ENCODE measurements at regions not wholly inside any gene's neighbourhood (a gene's known extent, or its start where the extent isn't known, plus 50 kb on each side); places are given as distances from the start of the nearest gene placed in this dataset.
A peak's percentile ranks its signal among the peaks of the same experiment; 100 is the strongest.

DNA sequence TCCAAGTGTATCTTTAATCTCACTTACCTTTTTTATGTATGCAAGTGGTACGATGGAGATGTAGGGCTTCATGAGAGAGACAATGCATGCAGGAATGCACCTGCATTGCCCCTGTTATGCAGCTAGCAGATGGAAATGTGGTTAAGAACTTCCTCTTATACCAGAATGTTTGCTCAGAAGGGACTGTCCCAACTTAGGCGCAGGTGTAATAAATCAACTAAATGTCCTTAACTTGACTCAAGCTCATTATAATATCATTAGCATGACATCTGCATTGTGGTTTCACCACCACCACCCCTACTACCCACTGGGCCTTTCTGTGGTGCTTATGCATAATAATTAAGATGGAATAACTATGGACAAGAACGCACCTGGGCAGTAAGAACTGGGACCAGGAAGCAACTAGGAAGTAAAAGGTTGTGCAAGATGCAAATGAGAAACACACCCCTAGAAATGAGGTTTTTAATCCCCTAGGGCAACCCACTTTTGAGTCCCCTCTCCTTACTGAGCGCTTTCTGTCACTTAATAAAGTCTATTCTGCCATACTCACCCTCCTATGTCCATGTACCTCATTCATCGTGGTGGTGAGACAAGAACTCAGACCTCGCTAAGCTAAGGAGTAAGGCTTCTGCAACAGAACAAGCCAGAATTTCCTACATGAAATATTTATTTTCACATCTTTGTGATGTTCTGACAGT lies 1103.3 kb upstream of the B3GALT2 start:
- Mint-ChIP-seq H3K27ac (peak overlapping the region; percentile 30 to 86 (median 76)), H3K9me3 (peaks cover 0 to 2% (median 0%) of the 10 kb centered on the region in 7 donors), H3K27me3 (no peaks in the 10 kb centered on the region), H3K4me1 (peaks cover 15 to 43% (median 26%) of the 10 kb centered on the region in 4 donors), H3K36me3 (no peaks in the 10 kb centered on the region), H3K4me3 (peak overlapping the region; percentile 30 to 84 (median 64))
- H3K9me3 ChIP-seq (ENCODE audit: control insufficient read depth in 2 of 2, low read length in 2 of 2), result no peaks in the 10 kb centered on the region
- H3K27me3 ChIP-seq (ENCODE audit: control insufficient read depth, insufficient read depth, low read length), result no peaks in the 10 kb centered on the region
- DNase-seq (peak; percentile 47 to 86 (median 78)), ATAC-seq (ENCODE audit: low read depth in 2 of 2) (peak; percentile 90 to 93)
- peak overlapping the region; percentile 72 for H3K27ac ChIP-seq (ENCODE audit: insufficient read depth, low read length, poor library complexity, severe bottlenecking)
- H3K4me1 ChIP-seq (ENCODE audit: control insufficient read depth, insufficient read depth, low read length, poor library complexity, severe bottlenecking), result peaks cover 17% of the 10 kb centered on the region
- H3K36me3 ChIP-seq (ENCODE audit: control insufficient read depth, insufficient read depth, low read length), result no peaks in the 10 kb centered on the region
- peak overlapping the region; percentile 75 for H3K4me3 ChIP-seq (ENCODE audit: low read depth, low read length)

DNA sequence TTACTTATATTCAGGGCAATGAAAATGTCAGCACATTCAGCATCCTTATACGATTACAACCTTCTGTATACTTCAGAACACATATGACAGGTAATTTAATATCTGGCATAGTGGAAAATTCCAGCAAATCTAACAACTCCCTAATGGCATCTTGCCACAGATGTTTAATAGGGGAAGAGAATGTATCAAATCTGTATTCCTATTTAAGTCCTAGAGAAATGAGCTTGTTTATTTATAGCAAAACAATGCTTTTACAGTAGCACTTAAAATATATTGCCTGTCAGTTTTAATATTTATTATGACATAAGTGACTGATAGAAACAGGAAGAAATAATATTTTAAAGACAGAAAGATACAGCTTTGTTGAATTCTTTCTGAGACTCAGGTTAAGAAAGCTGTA lies 1101.8 kb upstream of the B3GALT2 start:
- no peaks in the 10 kb centered on the region for H3K9me3 ChIP-seq (ENCODE audit: control insufficient read depth in 2 of 2, low read length in 2 of 2)
- Mint-ChIP-seq H3K36me3 (peaks cover under 1% of the 10 kb centered on the region), H3K9me3 (no peaks in the 10 kb centered on the region), H3K4me3 (peak overlapping the region; percentile 10 to 84 (median 41)), H3K27me3 (no peaks in the 10 kb centered on the region), H3K4me1 (peaks cover 15 to 40% (median 23%) of the 10 kb centered on the region in 4 donors), H3K27ac (peak overlapping the region in 1 of 3 donors; percentile 76)
- no peak for ATAC-seq (ENCODE audit: low read depth in 2 of 2)
- H3K4me3 ChIP-seq (ENCODE audit: low read depth, low read length), result peak overlapping the region; percentile 75
- H3K27me3 ChIP-seq (ENCODE audit: control insufficient read depth, insufficient read depth, low read length), result no peaks in the 10 kb centered on the region
- DNase-seq, result no peak
- peak overlapping the region; percentile 72 for H3K27ac ChIP-seq (ENCODE audit: insufficient read depth, low read length, poor library complexity, severe bottlenecking)
- H3K36me3 ChIP-seq (ENCODE audit: control insufficient read depth, insufficient read depth, low read length), result no peaks in the 10 kb centered on the region
- H3K4me1 ChIP-seq (ENCODE audit: control insufficient read depth, insufficient read depth, low read length, poor library complexity, severe bottlenecking), result peaks cover 17% of the 10 kb centered on the region

- Histone ChIP-seq H3K36me3 (ENCODE audit: control insufficient read depth, insufficient read depth, low read length) (no peaks in the 10 kb centered on the region), H3K9me3 (ENCODE audit: control insufficient read depth in 2 of 2, low read length in 2 of 2) (no peaks in the 10 kb centered on the region), H3K27me3 (ENCODE audit: control insufficient read depth, insufficient read depth, low read length) (no peaks in the 10 kb centered on the region), H3K4me1 (ENCODE audit: control insufficient read depth, insufficient read depth, low read length, poor library complexity, severe bottlenecking) (peaks cover 5% of the 10 kb centered on the region), H3K4me3 (ENCODE audit: low read depth, low read length) (no peak overlapping the region), H3K27ac (ENCODE audit: insufficient read depth, low read length, poor library complexity, severe bottlenecking) (no peak overlapping the region)
- peak overlapping the region; percentile 2 to 96 (median 3) for H3K27ac Mint-ChIP-seq
- peak overlapping the region in 3 of 4 donors; percentile 1 to 17 (median 9) for H3K4me3 Mint-ChIP-seq
- H3K27me3 Mint-ChIP-seq, result no peaks in the 10 kb centered on the region
- peaks cover 0 to 3% (median 0%) of the 10 kb centered on the region in 7 donors for H3K9me3 Mint-ChIP-seq
- ATAC-seq (ENCODE audit: low read depth in 2 of 2) (no peak), DNase-seq (no peak)
- peaks cover 3% of the 10 kb centered on the region for H3K36me3 Mint-ChIP-seq
- H3K4me1 Mint-ChIP-seq, result peaks cover 4 to 45% (median 36%) of the 10 kb centered on the region in 4 donors
Measured at GRCh38 chr1:194281376-194281775, 1095.0 kb upstream of the B3GALT2 start.

GRCh38 chr1:194280463-194280862 lies 1094.0 kb upstream of the B3GALT2 start:
- H3K4me3 Mint-ChIP-seq, result peak overlapping the region in 1 of 4 donors; percentile 7
- Histone ChIP-seq H3K27ac (ENCODE audit: insufficient read depth, low read length, poor library complexity, severe bottlenecking) (no peak overlapping the region), H3K9me3 (ENCODE audit: control insufficient read depth in 2 of 2, low read length in 2 of 2) (no peaks in the 10 kb centered on the region), H3K4me3 (ENCODE audit: low read depth, low read length) (peak overlapping the region; percentile 5), H3K4me1 (ENCODE audit: control insufficient read depth, insufficient read depth, low read length, poor library complexity, severe bottlenecking) (peaks cover 5% of the 10 kb centered on the region), H3K36me3 (ENCODE audit: control insufficient read depth, insufficient read depth, low read length) (no peaks in the 10 kb centered on the region), H3K27me3 (ENCODE audit: control insufficient read depth, insufficient read depth, low read length) (no peaks in the 10 kb centered on the region)
- DNase-seq, result no peak
- no peak for ATAC-seq (ENCODE audit: low read depth in 2 of 2)
- H3K27ac Mint-ChIP-seq, result peak overlapping the region; percentile 2 to 72 (median 6)
- H3K4me1 Mint-ChIP-seq, result peaks cover 4 to 43% (median 35%) of the 10 kb centered on the region in 4 donors
- H3K27me3 Mint-ChIP-seq, result no peaks in the 10 kb centered on the region
- H3K36me3 Mint-ChIP-seq, result peaks cover 3% of the 10 kb centered on the region
- peaks cover 0 to 3% (median 0%) of the 10 kb centered on the region in 7 donors for H3K9me3 Mint-ChIP-seq

DNA sequence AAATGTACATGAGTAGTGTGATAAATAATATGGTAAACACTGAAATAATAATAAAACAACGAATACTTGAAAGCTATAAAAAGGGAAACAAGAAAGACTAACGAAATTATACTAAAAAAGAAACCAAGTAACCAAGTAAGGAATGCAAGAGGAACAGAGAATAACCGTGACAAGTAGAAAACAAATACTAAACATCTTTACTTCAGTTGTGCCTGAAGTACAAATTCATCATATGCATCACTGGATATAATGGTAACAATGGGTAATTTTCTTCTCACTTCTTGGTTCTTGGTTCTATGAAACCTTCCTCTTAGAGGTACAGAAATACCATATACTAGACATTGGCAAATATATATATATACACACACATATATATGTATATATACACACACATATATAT lies 1093.6 kb upstream of the B3GALT2 start:
- H3K4me1 ChIP-seq (ENCODE audit: control insufficient read depth, insufficient read depth, low read length, poor library complexity, severe bottlenecking), result peaks cover 5% of the 10 kb centered on the region
- Mint-ChIP-seq H3K9me3 (peaks cover 0 to 3% (median 0%) of the 10 kb centered on the region in 7 donors), H3K4me1 (peaks cover 4 to 43% (median 35%) of the 10 kb centered on the region in 4 donors), H3K36me3 (peaks cover 3% of the 10 kb centered on the region), H3K27me3 (no peaks in the 10 kb centered on the region), H3K4me3 (peak overlapping the region in 1 of 4 donors; percentile 42), H3K27ac (no peak overlapping the region)
- no peak for DNase-seq
- no peaks in the 10 kb centered on the region for H3K9me3 ChIP-seq (ENCODE audit: control insufficient read depth in 2 of 2, low read length in 2 of 2)
- no peaks in the 10 kb centered on the region for H3K36me3 ChIP-seq (ENCODE audit: control insufficient read depth, insufficient read depth, low read length)
- no peaks in the 10 kb centered on the region for H3K27me3 ChIP-seq (ENCODE audit: control insufficient read depth, insufficient read depth, low read length)
- peak overlapping the region; percentile 42 for H3K4me3 ChIP-seq (ENCODE audit: low read depth, low read length)
- no peak for ATAC-seq (ENCODE audit: low read depth in 2 of 2)
- no peak overlapping the region for H3K27ac ChIP-seq (ENCODE audit: insufficient read depth, low read length, poor library complexity, severe bottlenecking)

DNA sequence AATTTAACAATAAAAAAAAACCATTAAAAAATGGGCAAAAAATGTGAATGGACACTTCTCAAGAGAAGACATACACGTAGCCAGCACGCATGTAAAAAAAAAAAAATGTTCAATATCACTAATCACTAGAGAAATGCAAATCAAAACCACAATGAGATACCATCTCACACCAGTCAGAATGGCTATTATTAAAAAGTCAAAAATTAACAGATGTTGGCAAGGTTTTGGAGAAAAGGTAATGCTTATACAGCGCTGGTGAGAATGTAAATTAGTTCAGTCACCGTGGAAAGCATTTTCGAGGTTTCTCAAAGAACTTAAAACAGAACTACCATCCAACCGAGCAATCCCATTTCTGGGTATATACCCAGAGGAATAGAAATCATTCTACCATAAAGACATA lies 1091.5 kb upstream of the B3GALT2 start:
- Mint-ChIP-seq H3K4me3 (peak overlapping the region in 2 of 4 donors; percentile 55 to 61), H3K9me3 (peaks cover 0 to 5% (median 0%) of the 10 kb centered on the region in 7 donors), H3K4me1 (peaks cover 8 to 43% (median 35%) of the 10 kb centered on the region in 4 donors), H3K36me3 (no peaks in the 10 kb centered on the region), H3K27me3 (no peaks in the 10 kb centered on the region), H3K27ac (peak overlapping the region in 1 of 3 donors; percentile 1)
- no peaks in the 10 kb centered on the region for H3K9me3 ChIP-seq (ENCODE audit: control insufficient read depth in 2 of 2, low read length in 2 of 2)
- peaks cover 5% of the 10 kb centered on the region for H3K4me1 ChIP-seq (ENCODE audit: control insufficient read depth, insufficient read depth, low read length, poor library complexity, severe bottlenecking)
- no peaks in the 10 kb centered on the region for H3K27me3 ChIP-seq (ENCODE audit: control insufficient read depth, insufficient read depth, low read length)
- H3K36me3 ChIP-seq (ENCODE audit: control insufficient read depth, insufficient read depth, low read length), result no peaks in the 10 kb centered on the region
- DNase-seq (no peak), ATAC-seq (ENCODE audit: low read depth in 2 of 2) (peak; percentile 22 to 26)
- H3K27ac ChIP-seq (ENCODE audit: insufficient read depth, low read length, poor library complexity, severe bottlenecking), result no peak overlapping the region
- peak overlapping the region; percentile 33 for H3K4me3 ChIP-seq (ENCODE audit: low read depth, low read length)

DNA sequence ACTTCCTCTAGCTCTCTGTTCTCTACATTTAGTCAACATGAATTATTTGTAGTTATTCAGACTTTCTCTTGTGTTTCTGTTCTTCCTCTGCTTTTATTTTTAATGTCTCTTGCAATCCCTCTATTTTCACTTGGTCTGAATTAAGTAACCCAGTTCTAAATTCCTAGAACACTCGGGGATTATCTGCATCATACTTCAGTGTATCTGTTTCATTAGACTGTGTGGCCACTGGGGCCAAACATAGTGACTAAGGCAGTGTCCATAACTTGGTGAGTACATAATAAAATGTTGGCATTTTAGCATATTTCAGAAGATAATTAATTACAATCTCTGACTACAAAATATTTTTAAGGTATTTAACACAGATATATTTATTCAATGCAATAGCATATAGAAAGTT lies 1087.2 kb upstream of the B3GALT2 start:
- Histone ChIP-seq H3K4me3 (ENCODE audit: low read depth, low read length) (no peak overlapping the region), H3K9me3 (ENCODE audit: control insufficient read depth in 2 of 2, low read length in 2 of 2) (no peaks in the 10 kb centered on the region), H3K27ac (ENCODE audit: insufficient read depth, low read length, poor library complexity, severe bottlenecking) (no peak overlapping the region), H3K36me3 (ENCODE audit: control insufficient read depth, insufficient read depth, low read length) (no peaks in the 10 kb centered on the region), H3K4me1 (ENCODE audit: control insufficient read depth, insufficient read depth, low read length, poor library complexity, severe bottlenecking) (no peaks in the 10 kb centered on the region), H3K27me3 (ENCODE audit: control insufficient read depth, insufficient read depth, low read length) (no peaks in the 10 kb centered on the region)
- no peaks in the 10 kb centered on the region for H3K27me3 Mint-ChIP-seq
- no peaks in the 10 kb centered on the region for H3K36me3 Mint-ChIP-seq
- H3K4me1 Mint-ChIP-seq, result peaks cover 5 to 27% (median 21%) of the 10 kb centered on the region in 4 donors
- no peak overlapping the region for H3K27ac Mint-ChIP-seq
- H3K9me3 Mint-ChIP-seq, result peaks cover 0 to 3% (median 0%) of the 10 kb centered on the region in 7 donors
- no peak overlapping the region for H3K4me3 Mint-ChIP-seq
- DNase-seq (no peak), ATAC-seq (ENCODE audit: low read depth in 2 of 2) (no peak)

DNA sequence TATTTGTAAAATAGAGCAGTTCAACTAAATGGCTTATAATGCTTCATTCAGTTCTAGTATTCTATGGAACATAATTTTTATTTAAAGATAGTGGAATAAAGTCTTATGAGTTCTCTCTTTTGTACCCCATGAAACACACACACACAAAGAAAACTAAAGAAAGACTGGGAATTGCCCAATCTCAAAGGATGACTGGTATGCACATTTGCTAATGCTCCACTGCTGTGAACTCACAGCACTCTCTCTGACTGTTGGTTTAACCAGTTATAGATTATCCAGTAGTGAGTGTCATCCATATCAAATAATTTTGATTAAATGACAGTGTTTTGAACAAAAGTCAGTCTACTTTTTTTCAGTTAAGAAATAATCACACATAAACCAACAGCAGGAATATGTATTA lies 1082.4 kb upstream of the B3GALT2 start:
- Mint-ChIP-seq H3K27me3 (no peaks in the 10 kb centered on the region), H3K4me1 (peaks cover 4 to 14% (median 5%) of the 10 kb centered on the region in 4 donors), H3K9me3 (peaks cover 0 to 11% (median 4%) of the 10 kb centered on the region in 7 donors), H3K27ac (no peak overlapping the region), H3K4me3 (peak overlapping the region in 1 of 4 donors; percentile 13), H3K36me3 (peaks cover 13% of the 10 kb centered on the region)
- DNase-seq (no peak), ATAC-seq (ENCODE audit: low read depth in 2 of 2) (no peak)
- Histone ChIP-seq H3K27me3 (ENCODE audit: control insufficient read depth, insufficient read depth, low read length) (no peaks in the 10 kb centered on the region), H3K9me3 (ENCODE audit: control insufficient read depth in 2 of 2, low read length in 2 of 2) (no peaks in the 10 kb centered on the region), H3K4me3 (ENCODE audit: low read depth, low read length) (no peak overlapping the region), H3K36me3 (ENCODE audit: control insufficient read depth, insufficient read depth, low read length) (peaks cover 3% of the 10 kb centered on the region), H3K27ac (ENCODE audit: insufficient read depth, low read length, poor library complexity, severe bottlenecking) (no peak overlapping the region), H3K4me1 (ENCODE audit: control insufficient read depth, insufficient read depth, low read length, poor library complexity, severe bottlenecking) (no peaks in the 10 kb centered on the region)

All from CD4-positive, CD25-positive, alpha-beta regulatory T cell (primary cell).